Left ventricle myocardium inferior (tissue), 1 donor: ENCODE measurements at regions not wholly inside any gene's neighbourhood (a gene's known extent, or its start where the extent isn't known, plus 50 kb on each side); places are given as distances from the start of the nearest gene placed in this dataset.

Experiments used
- DNase-seq: peaks from one replicate; pipeline ENCODE4 v3.0.0-alpha.2; 2020
- H3K27ac ChIP-seq: fragments of 200-600 bp; replicated peaks from 2 replicates; pipeline ENCODE4 v1.8.0; 2021
- H3K27me3 ChIP-seq: fragments of 200-600 bp; 2 replicates; pipeline ENCODE4 v1.8.0; 2021; ENCODE audit warnings: low read depth
- H3K36me3 ChIP-seq: fragments of 200-600 bp; 2 replicates; pipeline ENCODE4 v1.8.0; 2021
- H3K4me1 ChIP-seq: fragments of 200-600 bp; 2 replicates; pipeline ENCODE4 v1.8.0; 2021
- H3K4me3 ChIP-seq: fragments of 200-600 bp; 2 replicates; pipeline ENCODE4 v1.8.0; 2021; ENCODE audit warnings: mild to moderate bottlenecking, moderate library complexity
- H3K9me3 ChIP-seq: fragments of 200-600 bp; replicated peaks from 2 replicates; pipeline ENCODE4 v1.8.0; 2021
- CTCF ChIP-seq: fragments of 200-600 bp; IDR thresholded peaks from 2 replicates; pipeline ENCODE4 v1.8.0; 2021; ENCODE audit warnings: antibody characterized with exemption, mild to moderate bottlenecking, borderline replicate concordance
- intact Hi-C: fragments of 100-400 bp; cut with micrococcal nuclease; formaldehyde crosslinking; loops from one replicate; pipeline ENCODE4 v1.11.0; 2022
- donor health status: DM: no; HTN: yes; CAD: no; lungs with severe emphysema.

- H3K27ac ChIP-seq: no peak overlapping the region
- no peaks in the 10 kb centered on the region for H3K4me1 ChIP-seq
- no peak overlapping the region for H3K4me3 ChIP-seq
- DNase-seq: no peak
- no peak for TF ChIP-seq CTCF
- no peaks in the 10 kb centered on the region for H3K27me3 ChIP-seq
- H3K9me3 ChIP-seq: no peaks in the 10 kb centered on the region
- intact Hi-C loops: no loop called here
- no peaks in the 10 kb centered on the region for H3K36me3 ChIP-seq
Measured at GRCh38 chrX:39137363-39137954, 336.2 kb downstream of the MID1IP1 start.

GRCh38 chrX:39140581-39140980 is 339.3 kb downstream of the MID1IP1 start:
- intact Hi-C loops: no loop called here
- H3K4me3 ChIP-seq: no peak overlapping the region
- H3K27me3 ChIP-seq: no peaks in the 10 kb centered on the region
- no peaks in the 10 kb centered on the region for H3K36me3 ChIP-seq
- H3K9me3 ChIP-seq: no peaks in the 10 kb centered on the region
- TF ChIP-seq CTCF: no peak
- no peaks in the 10 kb centered on the region for H3K4me1 ChIP-seq
- no peak overlapping the region for H3K27ac ChIP-seq
- DNase-seq: peak; percentile 15

- no peaks in the 10 kb centered on the region for H3K9me3 ChIP-seq
- H3K4me3 ChIP-seq: no peak overlapping the region
- intact Hi-C loops: no loop called here
- no peak overlapping the region for H3K27ac ChIP-seq
- TF ChIP-seq CTCF: no peak
- DNase-seq: no peak
- no peaks in the 10 kb centered on the region for H3K27me3 ChIP-seq
- H3K4me1 ChIP-seq: no peaks in the 10 kb centered on the region
- H3K36me3 ChIP-seq: no peaks in the 10 kb centered on the region
Measured at GRCh38 chrX:39144323-39144722, 343.1 kb downstream of the MID1IP1 start.

- Histone ChIP-seq H3K4me1 (no peaks in the 10 kb centered on the region), H3K4me3 (no peak overlapping the region), H3K27ac (no peak overlapping the region), H3K36me3 (no peaks in the 10 kb centered on the region), H3K9me3 (no peaks in the 10 kb centered on the region), H3K27me3 (no peaks in the 10 kb centered on the region)
- no peak for DNase-seq
- TF ChIP-seq CTCF: no peak
- intact Hi-C loops: no loop called here
Measured at GRCh38 chrX:39144956-39145355, 343.7 kb downstream of the MID1IP1 start.

- no peaks in the 10 kb centered on the region for H3K9me3 ChIP-seq
- H3K27me3 ChIP-seq: no peaks in the 10 kb centered on the region
- no peaks in the 10 kb centered on the region for H3K4me1 ChIP-seq
- H3K4me3 ChIP-seq: no peak overlapping the region
- no peaks in the 10 kb centered on the region for H3K36me3 ChIP-seq
- no peak for TF ChIP-seq CTCF
- H3K27ac ChIP-seq: no peak overlapping the region
- intact Hi-C loops: no loop called here
- no peak for DNase-seq
Measured at GRCh38 chrX:39145859-39146258, 344.6 kb downstream of the MID1IP1 start.
